B cell (primary cell): ENCODE measurements at regions not wholly inside any gene's neighbourhood (a gene's known extent, or its start where the extent isn't known, plus 50 kb on each side); places are given as distances from the start of the nearest gene placed in this dataset.

Experiments used
- ATAC-seq: fragments of 200-7000 bp; cut with Tn5 transposase; one replicate; pipeline ENCODE4 v1.10.0; 2021; ENCODE audit warnings: low read depth, mild to moderate bottlenecking, moderate number of reproducible peaks, moderate library complexity
- CTCF ChIA-PET: fragments of 350-600 bp; sonication (Branson Sonifier 250); formaldehyde crosslinking; loops from one replicate; lab custom pipeline; 2021; ENCODE audit warnings: antibody characterized with exemption, inconsistent platforms; lab: Charles Lee
- POLR2A ChIA-PET: fragments of 350-600 bp; sonication (Branson Sonifier 250); formaldehyde crosslinking; loops from one replicate; lab custom pipeline; 2021; ENCODE audit warnings: antibody characterized with exemption; lab: Charles Lee
- DNase-seq: peaks from one replicate; pipeline ENCODE4 v3.0.0; 2013
- H2AFZ ChIP-seq: 2 replicates; pipeline ENCODE4 v1.6.1; 2012; ENCODE audit warnings: mild to moderate bottlenecking, low read depth, low read length; ENCODE audit not compliant: insufficient read depth, poor library complexity, severe bottlenecking
- H3K27ac ChIP-seq, 2 donors: 1 replicate in 1 of 2; 2 replicates in 1 of 2; pipeline ENCODE4 v1.5.1; 2012 to 2013; ENCODE audit warnings: low read length in 2 of 2, mild to moderate bottlenecking in 2 of 2, moderate library complexity in 1 of 2
- H3K27me3 ChIP-seq, 4 experiments: fragments of 200-600 bp in 1 of 4; sonication (generic) in 1 of 4; replicated peaks in 1 of 4; 1 replicate in 2 of 4; 2 replicates in 2 of 4; pipeline versions ENCODE4 v1.6.1 to v1.7.0; 2013 to 2016; ENCODE audit warnings: low read length in 3 of 4, mild to moderate bottlenecking in 2 of 4, mixed read lengths in 1 of 4, moderate library complexity in 1 of 4; ENCODE audit not compliant: insufficient read depth in 4 of 4, control insufficient read depth in 3 of 4; ENCODE audit errors: control extremely low read depth in 1 of 4
- H3K36me3 ChIP-seq, 2 experiments: replicated peaks in 1 of 2; 1 replicate in 1 of 2; 2 replicates in 1 of 2; pipeline versions ENCODE4 v1.6.1 to v1.7.1; 2013; ENCODE audit warnings: low read length in 1 of 2; ENCODE audit not compliant: insufficient read depth in 2 of 2, control insufficient read depth in 1 of 2; ENCODE audit errors: control extremely low read depth in 1 of 2, extremely low read depth in 1 of 2
- H3K4me1 ChIP-seq, 2 donors: fragments of 200-600 bp in 1 of 2; sonication (generic) in 1 of 2; 1 replicate in 1 of 2; 2 replicates in 1 of 2; pipeline versions ENCODE4 v1.5.1 to v1.6.1; 2013 to 2017; ENCODE audit warnings: low read length in 2 of 2; ENCODE audit not compliant: control insufficient read depth in 2 of 2, insufficient read depth in 2 of 2
- H3K4me2 ChIP-seq: replicated peaks from 2 replicates; pipeline ENCODE3; 2012; ENCODE audit warnings: mild to moderate bottlenecking, low read depth, low read length; ENCODE audit not compliant: poor library complexity, severe bottlenecking
- H3K4me3 ChIP-seq, 5 experiments: fragments of 200-600 bp in 1 of 5; sonication (generic) in 1 of 5; 1 replicate in 3 of 5; 2 replicates in 2 of 5; pipeline versions ENCODE4 v1.5.1 to v1.7.0; 2011 to 2016; ENCODE audit warnings: low read length in 4 of 5, mild to moderate bottlenecking in 4 of 5, low read depth in 2 of 5, control low read depth in 1 of 5, moderate library complexity in 1 of 5; ENCODE audit not compliant: insufficient read depth in 1 of 5; ENCODE audit errors: control extremely low read depth in 1 of 5, extremely low read depth in 1 of 5
- H3K79me2 ChIP-seq: fragments of 200-600 bp; sonication (generic); one replicate; pipeline ENCODE4 v1.6.0; 2016; ENCODE audit warnings: low read length; ENCODE audit not compliant: control insufficient read depth, insufficient read depth
- H3K9ac ChIP-seq: fragments of 200-600 bp; sonication (generic); 2 replicates; pipeline ENCODE4 v1.6.1; 2017; ENCODE audit warnings: mild to moderate bottlenecking, low read length, moderate library complexity
- H3K9me3 ChIP-seq, 3 donors: one replicate each; pipeline versions ENCODE4 v1.6.1 to v1.7.1; 2013; ENCODE audit warnings: low read length in 2 of 3; ENCODE audit not compliant: control insufficient read depth in 2 of 3, insufficient read depth in 1 of 3; ENCODE audit errors: control extremely low read depth in 1 of 3
- H4K20me1 ChIP-seq: 2 replicates; pipeline ENCODE4 v1.6.0; 2012; ENCODE audit warnings: mild to moderate bottlenecking, low read length; ENCODE audit not compliant: insufficient read depth, control insufficient read depth, poor library complexity, severe bottlenecking
- H3K27ac Mint-ChIP-seq: one replicate; pipeline ENCODE4 v1.8.0; 2021; ENCODE audit warnings: mixed read lengths
- H3K27me3 Mint-ChIP-seq: one replicate; pipeline ENCODE4 v1.8.0; 2021; ENCODE audit warnings: mixed read lengths
- H3K4me1 Mint-ChIP-seq: one replicate; pipeline ENCODE4 v1.8.0; 2021; ENCODE audit warnings: mixed read lengths
- H3K4me3 Mint-ChIP-seq: one replicate; pipeline ENCODE4 v1.8.0; 2021; ENCODE audit warnings: mixed read lengths
- H3K9me3 Mint-ChIP-seq: one replicate; pipeline ENCODE4 v1.8.0; 2022; ENCODE audit warnings: mixed read lengths; ENCODE audit not compliant: insufficient read depth
- EZH2 ChIP-seq: IDR thresholded peaks from 2 replicates; pipeline ENCODE4 v1.6.1; 2012; ENCODE audit warnings: borderline replicate concordance, low read depth, mild to moderate bottlenecking, moderate library complexity, low read length; ENCODE audit not compliant: insufficient read depth, poor library complexity, severe bottlenecking
- WGBS: methylation state at CpG from one replicate; pipeline ENCODE4 v1.1.5; 2013; ENCODE audit warnings: missing lambda C conversion rate; ENCODE audit not compliant: insufficient coverage; 5-methylcytosine and 5-hydroxymethylcytosine counted together
- intact Hi-C: fragments of 100-400 bp; cut with micrococcal nuclease; formaldehyde crosslinking; loops from one replicate; pipeline ENCODE4 v1.10.0; 2022
- TF ChIP-seq, protein P1 (sequence below): fragments of 200-600 bp; IDR thresholded peaks from one replicate; pipeline ENCODE4 v1.8.0; 2022; ENCODE audit warnings: antibody characterized with exemption, mild to moderate bottlenecking

DNA sequence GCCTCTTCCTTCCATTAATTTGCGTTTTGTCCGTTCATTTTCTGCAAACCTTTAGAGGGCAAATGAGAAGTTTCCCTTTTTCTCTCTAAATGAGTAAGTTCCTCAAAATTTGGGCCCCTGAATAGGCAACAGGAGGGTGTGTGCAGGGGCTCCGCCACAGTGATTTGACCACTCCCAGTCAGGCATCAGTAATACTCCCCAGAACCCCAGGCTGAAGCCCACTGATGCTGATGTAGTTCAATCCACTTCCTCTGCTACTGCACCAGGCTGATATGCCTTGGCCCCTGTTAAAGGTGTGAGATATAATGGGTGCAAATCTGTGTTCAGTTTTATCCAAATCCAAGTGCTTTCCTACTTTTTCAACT, 1150.0 kb downstream of the RPIA start:
- Histone ChIP-seq H3K27ac (no peak overlapping the region), H3K36me3 (no peaks in the 10 kb centered on the region), H3K4me2 (peak overlapping the region; percentile 10), H2AFZ (no peak overlapping the region), H4K20me1 (no peaks in the 10 kb centered on the region), H3K9me3 (peaks cover 0 to 8% (median 6%) of the 10 kb centered on the region in 3 donors), H3K27me3 (no peaks in the 10 kb centered on the region), H3K79me2 (no peaks in the 10 kb centered on the region), H3K4me1 (peaks cover 18 to 21% of the 10 kb centered on the region in 2 donors), H3K4me3 (no peak overlapping the region), H3K9ac (no peak overlapping the region)
- peak; percentile 82 for ATAC-seq
- CTCF ChIA-PET: no interaction called here
- Mint-ChIP-seq H3K27me3 (no peaks in the 10 kb centered on the region), H3K4me3 (peak overlapping the region; percentile 9), H3K4me1 (peaks cover 29% of the 10 kb centered on the region), H3K27ac (no peak overlapping the region), H3K9me3 (peaks cover 23% of the 10 kb centered on the region)
- DNase-seq: peak; percentile 71
- POLR2A ChIA-PET: no interaction called here
- intact Hi-C loops: no loop called here
- TF ChIP-seq EZH2: no peak
- TF ChIP-seq, protein P1, sequence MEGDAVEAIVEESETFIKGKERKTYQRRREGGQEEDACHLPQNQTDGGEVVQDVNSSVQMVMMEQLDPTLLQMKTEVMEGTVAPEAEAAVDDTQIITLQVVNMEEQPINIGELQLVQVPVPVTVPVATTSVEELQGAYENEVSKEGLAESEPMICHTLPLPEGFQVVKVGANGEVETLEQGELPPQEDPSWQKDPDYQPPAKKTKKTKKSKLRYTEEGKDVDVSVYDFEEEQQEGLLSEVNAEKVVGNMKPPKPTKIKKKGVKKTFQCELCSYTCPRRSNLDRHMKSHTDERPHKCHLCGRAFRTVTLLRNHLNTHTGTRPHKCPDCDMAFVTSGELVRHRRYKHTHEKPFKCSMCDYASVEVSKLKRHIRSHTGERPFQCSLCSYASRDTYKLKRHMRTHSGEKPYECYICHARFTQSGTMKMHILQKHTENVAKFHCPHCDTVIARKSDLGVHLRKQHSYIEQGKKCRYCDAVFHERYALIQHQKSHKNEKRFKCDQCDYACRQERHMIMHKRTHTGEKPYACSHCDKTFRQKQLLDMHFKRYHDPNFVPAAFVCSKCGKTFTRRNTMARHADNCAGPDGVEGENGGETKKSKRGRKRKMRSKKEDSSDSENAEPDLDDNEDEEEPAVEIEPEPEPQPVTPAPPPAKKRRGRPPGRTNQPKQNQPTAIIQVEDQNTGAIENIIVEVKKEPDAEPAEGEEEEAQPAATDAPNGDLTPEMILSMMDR: no peak
- WGBS: no CpG with 5 or more reads among the region's 3 CpGs

DNA sequence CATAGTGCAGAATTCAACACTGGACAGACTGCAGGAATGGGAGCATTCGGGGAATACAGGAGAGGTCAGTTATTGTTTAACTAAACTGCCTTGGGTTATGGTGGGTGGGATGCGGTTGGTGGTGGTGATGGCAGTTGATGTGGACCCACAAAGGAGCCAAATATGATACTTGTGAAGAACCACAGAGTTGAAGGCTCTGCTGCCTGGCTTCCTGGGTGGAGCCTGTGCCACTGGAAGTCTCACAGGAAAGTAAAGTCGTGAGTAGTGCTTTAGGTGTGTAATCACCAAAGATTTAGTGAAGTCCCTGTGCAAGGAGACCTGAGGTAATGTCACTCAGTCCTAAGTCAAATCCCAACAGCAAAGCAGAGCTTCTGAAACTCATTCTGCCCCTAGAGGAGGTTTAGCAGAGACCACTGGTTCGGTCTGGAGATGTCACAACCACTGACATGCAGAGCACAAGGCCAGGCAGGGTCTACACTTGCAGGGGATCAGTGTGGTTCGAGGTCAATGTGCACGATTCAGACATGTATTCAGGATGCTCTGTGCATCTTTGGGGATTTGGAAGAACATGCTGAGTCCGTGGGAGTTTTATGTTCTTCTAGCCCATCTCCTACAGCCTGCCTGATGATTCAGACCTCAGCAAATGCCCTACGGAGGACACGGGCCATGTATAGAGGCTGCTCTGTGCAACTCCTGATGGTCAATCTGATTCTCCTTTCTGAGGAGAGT, 1150.9 kb downstream of the RPIA start:
- Histone ChIP-seq H3K4me2 (no peak overlapping the region), H4K20me1 (no peaks in the 10 kb centered on the region), H3K36me3 (no peaks in the 10 kb centered on the region), H3K4me1 (peaks cover 18 to 21% of the 10 kb centered on the region in 2 donors), H3K9ac (no peak overlapping the region), H3K79me2 (no peaks in the 10 kb centered on the region), H3K27ac (no peak overlapping the region), H3K4me3 (no peak overlapping the region), H2AFZ (peak overlapping the region; percentile 12), H3K27me3 (no peaks in the 10 kb centered on the region), H3K9me3 (peaks cover 0 to 2% (median 0%) of the 10 kb centered on the region in 3 donors)
- DNase-seq (no peak), ATAC-seq (peak; percentile 16)
- no peaks in the 10 kb centered on the region for H3K27me3 Mint-ChIP-seq
- H3K4me3 Mint-ChIP-seq: no peak overlapping the region
- ChIA-PET POLR2A (no interaction called here), CTCF (no interaction called here)
- intact Hi-C loops: no loop called here
- no peak overlapping the region for H3K27ac Mint-ChIP-seq
- 76% methylated on average over 8 of the region's 9 CpGs for WGBS
- H3K4me1 Mint-ChIP-seq: peaks cover 29% of the 10 kb centered on the region
- H3K9me3 Mint-ChIP-seq: peaks cover 19% of the 10 kb centered on the region
- TF ChIP-seq, protein P1: no peak
- no peak for TF ChIP-seq EZH2
